ENCODE measurements at regions not wholly inside any gene's neighbourhood (a gene's known extent, or its start where the extent isn't known, plus 50 kb on each side); places are given as distances from the start of the nearest gene placed in this dataset.

DNA sequence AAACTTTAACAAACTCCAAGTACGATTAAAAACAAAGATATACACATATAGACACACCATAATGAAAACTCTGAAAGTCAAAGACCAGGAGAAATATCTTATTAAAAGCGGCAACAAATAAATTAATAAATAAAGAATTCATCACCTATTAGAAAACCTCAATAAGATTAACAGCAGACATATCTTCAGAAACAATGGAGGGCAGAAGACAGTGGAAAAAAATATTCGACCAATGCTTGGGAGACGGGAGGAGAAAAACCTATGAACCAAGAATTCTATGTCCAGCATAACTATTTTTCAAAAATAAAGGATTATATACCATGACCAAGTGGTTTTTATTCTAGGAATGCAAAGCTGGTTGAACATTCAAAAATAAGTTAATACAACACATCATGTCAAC lies 578.6 kb upstream of the CCNG1 start:
- Histone ChIP-seq H3K27me3 (no peaks in the 10 kb centered on the region), H3K4me3 (no peak overlapping the region), H3K9me3 (peaks cover 0 to 11% (median 8%) of the 10 kb centered on the region in 3 donors), H3K4me1 (no peaks in the 10 kb centered on the region), H3K27ac (no peak overlapping the region), H3K36me3 (no peaks in the 10 kb centered on the region)
- intact Hi-C loops (cut with DNase I; ENCODE audit: low total_unique reads) = no loop called here
- no peak for DNase-seq
- TF ChIP-seq, protein P1, sequence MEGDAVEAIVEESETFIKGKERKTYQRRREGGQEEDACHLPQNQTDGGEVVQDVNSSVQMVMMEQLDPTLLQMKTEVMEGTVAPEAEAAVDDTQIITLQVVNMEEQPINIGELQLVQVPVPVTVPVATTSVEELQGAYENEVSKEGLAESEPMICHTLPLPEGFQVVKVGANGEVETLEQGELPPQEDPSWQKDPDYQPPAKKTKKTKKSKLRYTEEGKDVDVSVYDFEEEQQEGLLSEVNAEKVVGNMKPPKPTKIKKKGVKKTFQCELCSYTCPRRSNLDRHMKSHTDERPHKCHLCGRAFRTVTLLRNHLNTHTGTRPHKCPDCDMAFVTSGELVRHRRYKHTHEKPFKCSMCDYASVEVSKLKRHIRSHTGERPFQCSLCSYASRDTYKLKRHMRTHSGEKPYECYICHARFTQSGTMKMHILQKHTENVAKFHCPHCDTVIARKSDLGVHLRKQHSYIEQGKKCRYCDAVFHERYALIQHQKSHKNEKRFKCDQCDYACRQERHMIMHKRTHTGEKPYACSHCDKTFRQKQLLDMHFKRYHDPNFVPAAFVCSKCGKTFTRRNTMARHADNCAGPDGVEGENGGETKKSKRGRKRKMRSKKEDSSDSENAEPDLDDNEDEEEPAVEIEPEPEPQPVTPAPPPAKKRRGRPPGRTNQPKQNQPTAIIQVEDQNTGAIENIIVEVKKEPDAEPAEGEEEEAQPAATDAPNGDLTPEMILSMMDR (IDR thresholded peaks at IDR 0.05) = no peak

GRCh38 chr5:162870966-162871365 lies 566.4 kb upstream of the CCNG1 start:
- Histone ChIP-seq H3K27me3 (no peaks in the 10 kb centered on the region), H3K9me3 (peaks cover 0 to 6% (median 0%) of the 10 kb centered on the region in 3 donors), H3K36me3 (no peaks in the 10 kb centered on the region), H3K27ac (no peak overlapping the region), H3K4me1 (no peaks in the 10 kb centered on the region), H3K4me3 (no peak overlapping the region)
- no peak for DNase-seq
- intact Hi-C loops (cut with DNase I; ENCODE audit: low total_unique reads) = no loop called here
- TF ChIP-seq, protein P1 (IDR thresholded peaks at IDR 0.05) = no peak

DNA sequence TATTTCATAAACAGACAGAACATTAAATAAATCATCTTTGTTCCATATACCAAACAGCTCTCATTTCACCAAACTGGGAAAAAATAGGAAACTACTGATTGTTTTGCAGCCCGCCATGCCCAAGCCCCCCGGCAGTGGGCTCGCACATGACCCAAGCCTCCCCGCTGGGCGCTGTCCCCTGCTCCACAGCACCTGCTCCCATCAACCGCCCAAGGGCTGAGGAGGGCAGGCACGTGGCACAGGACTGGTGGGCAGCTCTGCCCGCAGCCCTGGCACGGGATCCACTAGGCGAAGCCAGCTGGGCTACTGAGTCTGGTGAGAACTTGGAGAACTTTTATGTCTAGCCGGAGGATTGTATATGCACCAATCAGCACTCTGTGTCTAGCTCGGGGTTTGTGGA lies 554.8 kb upstream of the CCNG1 start:
- no peak overlapping the region for H3K4me3 ChIP-seq
- DNase-seq = no peak
- intact Hi-C loops (cut with DNase I; ENCODE audit: low total_unique reads) = no loop called here

DNA sequence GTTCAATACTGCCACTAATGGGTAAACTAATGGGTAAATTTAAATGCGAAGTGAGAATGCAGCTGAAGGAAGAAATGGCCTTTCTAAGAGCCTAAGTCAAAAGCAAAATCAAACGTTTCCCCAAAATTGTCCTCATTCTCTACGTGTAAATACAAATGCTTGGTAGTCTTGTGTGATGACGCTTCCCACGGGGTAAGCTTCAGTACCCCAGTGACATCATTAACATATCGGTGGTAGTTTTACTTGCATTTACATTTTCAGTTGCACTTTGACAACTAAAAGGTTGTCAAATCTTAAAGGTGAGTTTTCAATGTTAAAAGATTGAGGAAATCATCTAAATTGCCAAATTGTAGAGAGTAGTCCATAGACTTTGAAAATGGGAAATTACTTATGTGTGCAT lies 550.7 kb upstream of the CCNG1 start:
- no peaks in the 10 kb centered on the region for H3K9me3 ChIP-seq
- no peaks in the 10 kb centered on the region for H3K27me3 ChIP-seq
- intact Hi-C loops (cut with DNase I; ENCODE audit: low total_unique reads) = no loop called here
- no peak overlapping the region for H3K4me3 ChIP-seq
- no peak for DNase-seq
- TF ChIP-seq, protein P1 (IDR thresholded peaks at IDR 0.05) = no peak
- H3K36me3 ChIP-seq = no peaks in the 10 kb centered on the region
- no peaks in the 10 kb centered on the region for H3K4me1 ChIP-seq
- no peak overlapping the region for H3K27ac ChIP-seq

More for the DNA sequence above, 554.8 kb upstream of the CCNG1 start:
- Histone ChIP-seq H3K4me1 (no peaks in the 10 kb centered on the region), H3K36me3 (no peaks in the 10 kb centered on the region), H3K27me3 (no peaks in the 10 kb centered on the region), H3K27ac (no peak overlapping the region), H3K9me3 (no peaks in the 10 kb centered on the region)
- TF ChIP-seq, protein P1 (IDR thresholded peaks at IDR 0.05) = no peak

DNA sequence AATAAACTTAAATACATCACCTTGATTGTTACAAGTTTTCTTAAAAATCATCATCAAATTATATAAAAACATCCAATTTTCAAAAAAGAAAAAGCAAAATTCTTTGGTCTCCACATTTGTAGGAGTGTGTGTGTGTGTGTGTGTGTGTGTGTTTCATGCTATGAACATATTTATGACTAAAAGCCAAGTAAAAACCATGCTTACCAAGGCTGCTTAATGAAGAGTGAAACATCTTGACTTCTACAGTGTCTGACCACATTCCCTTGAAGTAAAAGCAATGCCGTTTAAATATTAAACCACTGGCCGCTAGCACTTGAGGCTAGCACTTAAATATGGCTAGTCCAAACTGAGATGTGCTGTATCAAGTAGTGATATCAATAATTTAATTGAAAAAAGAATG lies 549.1 kb upstream of the CCNG1 start:
- no peaks in the 10 kb centered on the region for H3K4me1 ChIP-seq
- H3K4me3 ChIP-seq = no peak overlapping the region
- H3K36me3 ChIP-seq = no peaks in the 10 kb centered on the region
- no peak for DNase-seq
- intact Hi-C loops (cut with DNase I; ENCODE audit: low total_unique reads) = no loop called here
- H3K27me3 ChIP-seq = no peaks in the 10 kb centered on the region
- H3K27ac ChIP-seq = no peak overlapping the region
- TF ChIP-seq, protein P1 (IDR thresholded peaks at IDR 0.05) = no peak
- H3K9me3 ChIP-seq = no peaks in the 10 kb centered on the region

DNA sequence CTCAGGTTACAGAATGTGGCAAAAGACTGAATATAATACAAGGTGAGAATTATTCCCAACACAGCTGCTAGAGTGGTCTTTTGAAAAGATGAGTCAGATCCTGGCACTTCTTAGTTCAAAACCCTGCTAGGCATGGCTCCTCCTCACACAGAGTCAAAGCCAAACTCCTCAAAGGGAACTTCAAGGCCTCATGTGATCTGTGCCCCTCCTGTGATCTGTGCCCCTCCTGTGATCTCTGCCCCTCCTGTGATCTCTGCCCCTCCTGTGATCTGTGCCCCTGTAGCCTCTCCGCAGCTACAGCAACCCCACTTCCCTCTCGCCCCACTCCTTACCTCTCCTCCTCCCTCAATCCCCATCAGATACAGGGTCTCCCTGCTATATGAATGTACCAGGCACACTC lies 525.5 kb upstream of the CCNG1 start:
- no peaks in the 10 kb centered on the region for H3K4me1 ChIP-seq
- TF ChIP-seq, protein P1 (IDR thresholded peaks at IDR 0.05) = no peak
- H3K9me3 ChIP-seq = no peaks in the 10 kb centered on the region
- intact Hi-C loops (cut with DNase I; ENCODE audit: low total_unique reads) = no loop called here
- no peak for DNase-seq
- H3K36me3 ChIP-seq = no peaks in the 10 kb centered on the region
- no peaks in the 10 kb centered on the region for H3K27me3 ChIP-seq
- H3K27ac ChIP-seq = no peak overlapping the region
- no peak overlapping the region for H3K4me3 ChIP-seq
